ENCODE measurements at regions not wholly inside any gene's neighbourhood (a gene's known extent, or its start where the extent isn't known, plus 50 kb on each side); places are given as distances from the start of the nearest gene placed in this dataset.

DNA sequence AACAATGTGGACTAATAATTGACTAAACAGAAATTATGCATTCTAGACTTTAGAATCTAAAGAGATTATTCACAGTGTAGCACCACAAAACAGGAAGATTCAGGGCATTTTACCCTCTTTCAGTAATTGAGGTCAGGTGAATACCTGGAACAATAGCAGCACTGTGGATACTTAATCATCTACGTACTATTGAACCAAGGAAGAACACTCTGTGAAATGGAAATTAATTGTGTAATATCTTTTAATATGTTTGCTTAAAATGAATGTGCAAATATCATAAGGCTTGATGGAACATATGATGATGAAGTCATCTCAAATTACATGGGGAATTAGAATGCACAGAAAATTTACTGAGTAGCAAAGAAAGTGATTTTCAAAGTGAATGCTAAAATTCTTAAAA lies 68.5 kb upstream of the MAP9 start:
- TF ChIP-seq EZH2 (IDR thresholded peaks at IDR 0.05; ENCODE audit: insufficient read depth, poor library complexity, severe bottlenecking) (no peak), EZH2phosphoT487 (IDR thresholded peaks at IDR 0.05; ENCODE audit: insufficient read depth, low read depth) (no peak)

Measured in GM23248 (cell line).